Esophagus squamous epithelium (tissue), 5 donors: ENCODE measurements at regions not wholly inside any gene's neighbourhood (a gene's known extent, or its start where the extent isn't known, plus 50 kb on each side); places are given as distances from the start of the nearest gene placed in this dataset.

Experiments used
- DNase-seq: peaks from one replicate; lab custom pipeline; 2025; lab: John Stamatoyannopoulos, UW
- H3K27ac ChIP-seq, 4 donors: fragments of 200-600 bp; sonication (generic); one replicate each; pipeline ENCODE4 v1.5.1; 2016 to 2019; ENCODE audit warnings: mild to moderate bottlenecking in 1 of 4
- H3K27me3 ChIP-seq, 4 donors: fragments of 200-600 bp; sonication (generic); 1 replicate in 3 of 4; 2 replicates in 1 of 4; pipeline versions ENCODE4 v1.5.1 to v1.6.0; 2017 to 2021; ENCODE audit warnings: antibody characterized with exemption in 1 of 4
- H3K36me3 ChIP-seq, 3 donors: fragments of 200-600 bp; sonication (generic); one replicate each; pipeline ENCODE4 v1.5.1; 2016 to 2019
- H3K4me1 ChIP-seq, 3 donors: fragments of 200-600 bp; sonication (generic); one replicate each; pipeline ENCODE4 v1.5.1; 2017 to 2019
- H3K4me3 ChIP-seq, 4 donors: fragments of 200-600 bp; sonication (generic); 1 replicate in 3 of 4; 2 replicates in 1 of 4; pipeline ENCODE4 v1.5.1; 2016 to 2019; ENCODE audit warnings: mild to moderate bottlenecking in 2 of 4, moderate library complexity in 1 of 4
- H3K9me3 ChIP-seq, 3 donors: fragments of 200-600 bp; sonication (generic); one replicate each; pipeline ENCODE4 v1.5.1; 2016 to 2019
- POLR2A ChIP-seq, 4 donors: fragments of 450-650 bp; IDR thresholded peaks; one replicate each; pipeline ENCODE4 v1.6.1; 2017; ENCODE audit warnings: antibody characterized with exemption in 4 of 4, mild to moderate bottlenecking in 4 of 4, moderate library complexity in 3 of 4
- WGBS, 2 donors: methylation state at CpG; one replicate each; pipeline ENCODE4 v1.1.5; 2018; 5-methylcytosine and 5-hydroxymethylcytosine counted together
- intact Hi-C: fragments of 100-400 bp; cut with DNase I; formaldehyde crosslinking; loops from one replicate; pipeline ENCODE4 v1.15.0; 2022
- TF ChIP-seq, protein P1 (sequence below), 6 experiments: fragments of 450-650 bp in 4 of 6; fragments of 200-600 bp in 2 of 6; sonication (generic) in 2 of 6; IDR thresholded peaks; one replicate each; pipeline ENCODE4 v1.5.1; 2016 to 2019; ENCODE audit warnings: antibody characterized with exemption in 6 of 6, mild to moderate bottlenecking in 4 of 6, moderate library complexity in 4 of 6
- donor health status: DM: yes; HTN: yes; CAD: no.

DNA sequence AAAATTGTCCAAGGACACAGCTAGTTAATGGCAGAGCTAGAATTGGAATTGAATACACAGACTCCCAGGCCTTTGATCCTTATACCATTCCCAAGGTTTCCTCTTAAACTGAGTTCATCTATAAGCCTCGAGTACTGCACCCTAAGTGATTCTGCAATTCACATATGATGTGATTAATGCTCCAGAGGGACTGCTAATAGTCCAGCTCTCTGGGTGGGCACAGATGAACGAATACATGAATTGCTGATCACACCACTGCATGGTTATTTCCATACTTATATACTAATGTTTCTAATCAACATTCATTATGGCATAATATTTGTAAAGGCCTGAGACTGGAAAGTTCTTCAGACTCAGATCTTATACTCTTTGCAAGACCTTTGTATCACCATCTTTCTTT lies 101.8 kb downstream of the NUFIP1 start:
- intact Hi-C loops = no loop called here
- no peak for TF ChIP-seq POLR2A (IDR thresholded peaks at IDR 0.05)
- H3K27ac ChIP-seq = peak overlapping the region in 3 of 4 donors; percentile 47 to 59 (median 50)

DNA sequence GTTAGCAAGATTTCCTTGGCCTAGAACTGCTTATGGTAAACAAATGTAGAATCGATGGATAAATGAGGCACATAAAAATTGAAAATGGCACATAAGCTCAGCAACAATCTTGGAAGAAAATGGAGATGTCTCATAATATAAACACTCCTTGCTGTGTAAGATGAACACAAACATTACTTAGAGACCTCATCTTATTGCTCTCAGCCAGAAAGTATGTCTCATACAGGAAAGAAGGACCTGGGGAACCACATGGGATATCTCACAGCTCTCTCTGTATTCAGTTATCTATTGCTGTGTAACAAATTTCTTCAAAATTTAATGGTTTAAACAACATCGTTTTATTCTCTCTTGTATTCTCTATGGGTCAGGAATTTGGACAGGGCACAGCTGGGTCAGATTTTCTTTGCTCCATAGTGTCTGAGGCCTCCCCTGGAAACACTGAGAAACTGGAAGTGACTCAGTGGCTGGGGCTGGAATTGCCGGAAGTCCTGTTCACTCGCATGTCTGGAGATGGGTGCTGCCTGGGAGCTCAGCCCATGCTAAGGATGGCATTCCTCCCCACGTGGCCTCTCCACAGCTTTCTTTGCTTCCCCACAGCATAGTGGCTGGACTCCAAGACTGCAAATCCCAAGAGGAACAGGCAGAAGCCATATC lies 105.1 kb downstream of the NUFIP1 start:
- TF ChIP-seq POLR2A (IDR thresholded peaks at IDR 0.05) = no peak
- TF ChIP-seq, protein P1, sequence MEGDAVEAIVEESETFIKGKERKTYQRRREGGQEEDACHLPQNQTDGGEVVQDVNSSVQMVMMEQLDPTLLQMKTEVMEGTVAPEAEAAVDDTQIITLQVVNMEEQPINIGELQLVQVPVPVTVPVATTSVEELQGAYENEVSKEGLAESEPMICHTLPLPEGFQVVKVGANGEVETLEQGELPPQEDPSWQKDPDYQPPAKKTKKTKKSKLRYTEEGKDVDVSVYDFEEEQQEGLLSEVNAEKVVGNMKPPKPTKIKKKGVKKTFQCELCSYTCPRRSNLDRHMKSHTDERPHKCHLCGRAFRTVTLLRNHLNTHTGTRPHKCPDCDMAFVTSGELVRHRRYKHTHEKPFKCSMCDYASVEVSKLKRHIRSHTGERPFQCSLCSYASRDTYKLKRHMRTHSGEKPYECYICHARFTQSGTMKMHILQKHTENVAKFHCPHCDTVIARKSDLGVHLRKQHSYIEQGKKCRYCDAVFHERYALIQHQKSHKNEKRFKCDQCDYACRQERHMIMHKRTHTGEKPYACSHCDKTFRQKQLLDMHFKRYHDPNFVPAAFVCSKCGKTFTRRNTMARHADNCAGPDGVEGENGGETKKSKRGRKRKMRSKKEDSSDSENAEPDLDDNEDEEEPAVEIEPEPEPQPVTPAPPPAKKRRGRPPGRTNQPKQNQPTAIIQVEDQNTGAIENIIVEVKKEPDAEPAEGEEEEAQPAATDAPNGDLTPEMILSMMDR (IDR thresholded peaks at IDR 0.05) = no peak
- Histone ChIP-seq H3K27ac (no peak overlapping the region), H3K4me1 (no peaks in the 10 kb centered on the region), H3K27me3 (no peaks in the 10 kb centered on the region), H3K9me3 (no peaks in the 10 kb centered on the region), H3K4me3 (no peak overlapping the region), H3K36me3 (no peaks in the 10 kb centered on the region)
- DNase-seq = no peak
- intact Hi-C loops = no loop called here
- 49 to 74% methylated on average over 2 to 5 of the region's 5 CpGs for WGBS, 2 donors

More for the DNA sequence above, 101.8 kb downstream of the NUFIP1 start:
- Histone ChIP-seq H3K4me1 (no peaks in the 10 kb centered on the region), H3K27me3 (no peaks in the 10 kb centered on the region), H3K4me3 (no peak overlapping the region), H3K9me3 (no peaks in the 10 kb centered on the region), H3K36me3 (no peaks in the 10 kb centered on the region)
- WGBS, 2 donors = 41 to 63% methylated on average over 2 of the region's 2 CpGs
- DNase-seq = no peak

DNA sequence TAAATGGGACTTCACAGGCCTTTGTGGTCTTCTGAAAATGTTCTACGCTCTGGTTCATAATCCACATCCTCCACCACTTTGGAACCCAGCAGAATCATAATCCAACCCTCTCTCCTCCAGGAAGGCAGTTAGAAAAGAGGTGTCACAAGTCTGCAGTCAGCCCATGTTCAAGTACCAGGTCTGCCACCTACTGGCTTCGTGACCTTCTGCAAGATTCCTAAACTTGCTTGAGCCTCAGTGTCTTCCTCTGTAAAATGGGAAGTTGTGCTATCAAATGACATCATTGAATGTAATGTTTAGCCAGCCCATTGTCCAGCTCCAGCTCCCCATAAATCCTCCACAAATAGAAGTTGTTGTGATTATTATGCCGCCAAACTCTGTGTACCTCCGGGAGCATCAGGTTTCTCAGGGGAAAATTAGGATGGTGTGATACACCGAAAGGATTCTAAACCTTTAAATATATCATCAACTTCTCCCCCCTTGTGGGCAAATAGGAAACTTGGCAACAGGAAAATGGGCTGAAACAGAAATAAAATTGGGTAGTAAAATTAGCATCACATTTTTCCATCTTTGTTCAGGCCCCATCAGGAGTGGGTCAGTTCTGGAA lies 109.7 kb downstream of the NUFIP1 start:
- no peak for DNase-seq
- no peak overlapping the region for H3K27ac ChIP-seq
- no peak overlapping the region for H3K4me3 ChIP-seq
- TF ChIP-seq, protein P1 (IDR thresholded peaks at IDR 0.05) = peak in 5 of 6 experiments; percentile 18 to 60 (median 22)
- no peak for TF ChIP-seq POLR2A (IDR thresholded peaks at IDR 0.05)
- WGBS, 2 donors = 72 to 85% methylated on average over 5 of the region's 5 CpGs
- intact Hi-C loops = no loop called here
- H3K36me3 ChIP-seq = no peaks in the 10 kb centered on the region
- H3K4me1 ChIP-seq = no peaks in the 10 kb centered on the region
- H3K9me3 ChIP-seq = peaks cover 0 to 5% (median 0%) of the 10 kb centered on the region in 3 donors
- H3K27me3 ChIP-seq = no peaks in the 10 kb centered on the region

DNA sequence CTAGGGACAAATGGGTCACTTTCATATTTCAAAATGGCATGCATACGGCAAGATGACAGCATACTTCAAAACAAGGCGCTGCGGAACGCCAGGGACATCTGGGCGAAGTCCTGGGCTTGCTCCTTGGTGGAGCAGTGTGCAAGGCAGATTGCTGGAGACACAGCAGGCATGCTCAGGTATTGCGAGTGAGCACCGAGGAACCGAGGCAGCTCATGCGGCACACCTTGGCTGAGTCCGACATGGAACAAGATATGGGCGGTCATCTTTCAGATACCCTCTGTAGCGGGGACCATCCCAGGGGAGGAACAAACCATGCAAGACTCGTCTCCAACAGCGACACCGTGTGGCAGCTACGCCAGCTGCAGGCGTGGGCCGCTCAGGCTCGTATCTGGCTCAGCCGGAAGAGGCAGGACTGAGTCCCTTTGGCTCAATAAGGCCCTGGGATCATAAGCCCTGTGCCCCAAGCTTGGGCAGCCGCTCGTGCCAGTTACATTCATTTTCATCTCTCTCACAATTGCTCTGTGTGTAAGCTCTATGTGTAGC lies 112.4 kb downstream of the NUFIP1 start:
- H3K4me3 ChIP-seq = no peak overlapping the region
- no peaks in the 10 kb centered on the region for H3K4me1 ChIP-seq
- 82 to 93% methylated on average over 18 of the region's 22 CpGs for WGBS, 2 donors
- H3K36me3 ChIP-seq = no peaks in the 10 kb centered on the region
- TF ChIP-seq, protein P1 (IDR thresholded peaks at IDR 0.05) = peak in 3 of 6 experiments; percentile 8 to 41 (median 11)
- no peak for TF ChIP-seq POLR2A (IDR thresholded peaks at IDR 0.05)
- H3K9me3 ChIP-seq = peaks cover 0 to 5% (median 0%) of the 10 kb centered on the region in 3 donors
- DNase-seq = no peak
- peaks cover 0 to 6% (median 0%) of the 10 kb centered on the region in 4 donors for H3K27me3 ChIP-seq
- intact Hi-C loops = no loop called here
- no peak overlapping the region for H3K27ac ChIP-seq

DNA sequence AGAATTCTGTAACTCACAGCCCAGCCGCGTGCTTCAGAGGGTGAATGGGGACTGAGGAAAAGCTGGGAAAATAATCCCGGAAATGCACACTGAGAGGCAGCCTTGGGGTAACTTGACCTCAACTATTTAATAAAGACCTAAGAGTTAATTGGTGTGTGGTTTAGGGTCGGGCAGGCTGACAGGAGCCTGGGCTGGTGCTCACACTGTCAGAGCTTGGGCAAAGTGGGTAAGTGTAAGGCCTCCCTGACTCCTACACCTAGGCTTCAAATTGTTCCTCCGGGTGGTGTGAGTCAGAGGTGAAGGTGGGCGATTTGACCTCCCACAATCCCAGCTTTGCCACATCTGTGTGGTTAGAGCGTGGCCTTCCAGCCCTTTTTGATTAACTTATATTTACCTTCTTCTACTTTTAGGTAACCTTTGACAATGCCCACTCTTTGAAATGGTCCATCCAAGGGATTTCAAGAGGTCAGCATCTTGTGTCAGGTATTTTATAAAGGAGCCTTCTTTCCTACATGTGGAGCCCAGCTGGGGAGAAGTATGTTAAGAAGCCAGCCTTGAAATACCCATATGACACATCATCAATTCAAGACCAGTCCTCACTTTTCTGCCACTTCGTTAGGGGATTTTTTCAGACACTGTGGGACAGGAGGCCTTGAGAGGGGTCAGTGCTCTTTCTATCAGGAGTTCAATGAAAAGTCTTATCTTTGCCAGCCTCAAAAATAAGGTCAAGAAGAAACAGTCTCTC lies 114.2 kb downstream of the NUFIP1 start:
- Histone ChIP-seq H3K27ac (no peak overlapping the region), H3K9me3 (peaks cover 0 to 5% (median 0%) of the 10 kb centered on the region in 3 donors), H3K4me1 (peaks cover 0 to 10% (median 0%) of the 10 kb centered on the region in 3 donors), H3K36me3 (no peaks in the 10 kb centered on the region), H3K4me3 (no peak overlapping the region), H3K27me3 (peaks cover 0 to 6% (median 0%) of the 10 kb centered on the region in 4 donors)
- DNase-seq = no peak
- WGBS, 2 donors = 81 to 82% methylated on average over 6 to 8 of the region's 8 CpGs
- intact Hi-C loops = no loop called here
- TF ChIP-seq, protein P1 (IDR thresholded peaks at IDR 0.05) = no peak
- no peak for TF ChIP-seq POLR2A (IDR thresholded peaks at IDR 0.05)
